Inflammatory macrophage treated with lipopolysaccharide for 4 hours (primary cell): ENCODE measurements at regions not wholly inside any gene's neighbourhood (a gene's known extent, or its start where the extent isn't known, plus 50 kb on each side); places are given as distances from the start of the nearest gene placed in this dataset.

Experiments used
- DNase-seq: peaks from one replicate; pipeline ENCODE4 v3.0.0-alpha.2; 2020

DNA sequence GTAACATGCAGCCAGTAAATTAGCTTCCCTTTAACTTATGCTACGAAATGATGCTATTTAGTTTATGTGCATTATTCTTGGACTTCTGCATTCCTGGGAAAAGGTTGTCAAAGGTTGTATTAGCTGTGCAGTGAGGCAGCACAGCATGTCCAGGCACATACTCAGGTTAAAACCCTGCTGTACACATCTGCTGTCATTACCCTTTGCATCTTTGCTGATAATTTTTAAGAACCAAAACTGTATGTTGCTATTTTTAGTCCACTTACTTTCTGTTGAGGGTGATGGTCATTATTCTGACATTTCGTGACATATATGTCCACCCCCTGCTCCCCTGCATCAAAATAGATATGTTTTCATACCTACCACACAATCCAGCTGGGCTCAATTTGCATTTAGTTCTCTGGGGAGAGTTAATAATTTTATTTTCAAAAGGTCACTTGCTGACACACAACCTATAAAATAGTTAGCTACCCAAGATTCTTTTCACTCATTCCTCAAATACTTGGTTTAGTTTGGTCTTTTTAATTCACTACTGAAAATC is 142.5 kb upstream of the SPACA1 start:
- DNase-seq = no peak

DNA sequence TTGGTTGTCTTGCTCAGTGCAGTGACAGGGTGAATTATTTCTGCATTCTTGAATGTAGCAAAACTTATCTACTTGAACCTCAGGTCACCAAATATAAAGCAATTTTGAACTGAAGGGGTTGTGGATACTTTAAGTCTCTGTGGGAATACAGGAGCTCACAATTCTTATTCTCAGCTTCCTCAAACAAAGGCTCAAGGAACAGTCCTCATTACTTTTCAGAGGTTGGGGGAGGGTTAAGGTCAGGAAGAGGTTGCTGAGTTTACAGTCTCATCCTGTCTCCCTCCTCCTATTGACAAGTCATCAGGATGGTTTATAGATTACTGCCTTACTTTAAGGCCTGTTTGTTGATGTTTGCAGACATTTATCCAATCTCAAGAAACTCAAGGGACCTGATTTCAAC is 143.6 kb upstream of the SPACA1 start:
- DNase-seq = no peak

DNA sequence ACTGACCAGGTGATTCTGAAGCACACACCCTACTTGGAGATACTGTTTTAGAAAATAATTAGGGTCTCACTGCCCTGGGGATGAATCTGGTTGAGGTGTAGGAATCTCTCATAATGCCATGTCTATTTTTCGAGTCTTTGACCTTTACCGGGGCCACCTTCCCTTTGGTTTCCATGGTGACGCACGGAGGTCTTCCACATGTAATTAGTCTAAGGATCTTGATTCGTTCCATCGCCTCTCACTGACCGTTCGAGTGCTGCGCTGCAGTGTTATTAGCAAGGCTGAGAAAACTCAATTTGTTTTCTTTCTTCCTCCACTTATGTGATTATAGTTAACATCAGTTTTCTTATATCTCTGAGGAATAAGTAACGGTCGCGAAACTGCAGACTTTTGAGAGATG is 144.3 kb upstream of the SPACA1 start:
- no peak for DNase-seq

DNA sequence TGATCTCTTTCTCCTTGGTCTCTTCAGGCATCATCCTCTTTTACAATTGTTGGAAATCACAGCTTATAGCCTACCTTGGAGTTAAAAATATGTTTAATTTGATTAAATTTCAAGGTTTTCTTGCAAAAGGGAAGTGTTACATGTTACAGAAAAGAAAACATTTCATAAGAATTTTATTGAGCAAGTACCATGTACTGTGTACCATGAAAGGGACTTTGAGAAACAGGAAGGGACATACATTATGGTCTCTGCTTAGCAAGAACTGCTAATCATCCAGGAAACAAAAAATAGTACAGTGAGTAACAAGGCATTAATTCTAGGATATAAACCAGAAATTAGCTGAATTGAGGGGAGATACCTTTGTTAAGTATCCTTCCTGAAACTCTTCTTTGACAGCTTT is 145.3 kb upstream of the SPACA1 start:
- DNase-seq = peak; percentile 75

DNA sequence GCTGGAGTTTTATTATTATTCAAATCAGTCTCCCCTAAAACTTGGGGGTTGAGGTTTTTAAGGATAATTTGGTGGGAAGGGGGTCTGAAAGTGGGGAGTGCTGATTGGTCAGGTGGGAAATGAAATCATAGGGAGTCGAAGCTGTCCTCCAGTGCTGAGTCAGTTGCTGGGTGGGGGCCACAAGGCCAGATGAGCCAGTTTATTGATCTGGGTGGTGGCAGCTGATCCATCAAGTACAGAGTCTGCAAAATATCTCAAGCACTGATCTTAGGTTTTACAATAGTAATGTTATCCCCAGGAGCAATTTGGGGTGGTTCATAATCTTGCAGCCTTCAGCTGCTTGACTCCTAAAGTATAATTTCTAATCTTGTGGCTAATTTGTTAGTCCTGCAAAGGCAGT is 146.0 kb upstream of the SPACA1 start:
- DNase-seq = no peak

DNA sequence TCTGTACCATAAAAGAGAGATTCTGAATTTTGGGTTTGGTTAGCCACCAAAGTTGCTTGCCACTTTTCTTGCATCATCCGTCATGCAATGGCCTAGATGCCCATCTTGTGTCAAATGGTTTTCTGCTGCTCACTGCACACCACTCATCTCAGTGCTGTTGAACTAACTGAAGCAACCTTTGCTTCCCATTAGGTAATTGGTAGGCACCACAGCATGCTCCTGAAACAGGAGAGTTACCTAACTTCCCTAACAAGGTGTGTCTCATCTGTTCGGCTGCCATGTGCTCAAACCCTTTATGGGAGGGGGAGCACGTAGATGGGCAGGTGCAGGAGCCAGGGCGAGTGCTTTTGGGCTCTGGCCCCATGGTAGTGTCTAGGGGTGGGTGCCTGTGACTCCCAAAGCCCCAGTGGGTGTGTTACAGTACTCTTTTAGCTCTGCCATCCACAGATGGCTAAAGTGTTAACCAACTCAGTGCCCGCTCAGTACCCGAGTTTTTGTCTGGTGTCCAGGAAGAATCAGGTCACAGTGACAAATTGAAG is 147.4 kb upstream of the SPACA1 start:
- no peak for DNase-seq

DNA sequence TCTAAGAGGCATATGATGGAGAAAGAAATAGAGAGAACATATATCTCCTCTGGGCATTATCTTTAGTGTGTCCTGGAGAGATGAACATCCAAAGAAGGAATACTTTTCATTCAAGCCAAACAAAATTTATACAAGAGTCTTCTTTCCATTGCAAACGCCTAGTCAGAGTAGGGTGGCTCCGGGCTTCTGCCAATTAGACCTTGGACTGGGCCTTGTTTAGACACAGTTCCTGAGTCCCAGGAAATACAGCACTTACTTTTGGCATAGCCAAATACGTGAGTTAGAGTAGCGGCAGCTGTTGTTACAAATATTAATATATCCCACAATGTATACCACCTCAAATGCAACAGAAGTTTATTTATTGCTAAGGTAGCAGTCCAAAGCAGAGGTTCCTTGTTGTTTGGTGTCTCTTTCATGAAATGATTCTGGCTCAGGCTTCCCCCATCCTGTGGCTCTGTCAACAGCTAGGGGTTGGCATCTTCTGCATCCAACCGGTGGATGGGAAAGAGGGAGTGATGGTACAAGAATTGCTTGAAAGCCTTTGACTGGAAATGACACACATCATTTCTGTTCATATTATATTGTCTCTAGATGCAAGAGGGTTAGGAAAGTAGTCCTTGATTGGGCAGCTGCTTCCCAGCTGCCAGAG is 148.0 kb upstream of the SPACA1 start:
- DNase-seq = no peak

DNA sequence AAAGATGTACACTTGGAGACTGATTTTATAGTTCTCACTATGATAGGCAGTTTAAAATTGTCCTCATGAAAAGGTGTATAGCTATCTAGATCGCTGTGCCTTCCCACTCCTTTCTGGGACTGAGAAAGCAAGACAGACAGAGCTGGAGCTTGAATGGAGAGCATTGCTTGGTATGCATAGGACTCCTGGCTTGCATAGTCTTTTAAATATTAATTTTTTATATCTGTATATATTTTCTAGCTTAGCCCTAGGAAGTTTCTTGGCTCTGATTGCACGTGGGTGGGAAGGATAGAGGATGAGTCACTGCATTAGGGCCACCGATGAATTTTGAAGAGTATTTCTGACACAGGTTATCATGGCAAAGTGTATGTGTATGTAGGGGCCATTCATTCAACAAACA is 150.0 kb upstream of the SPACA1 start:
- DNase-seq = no peak

DNA sequence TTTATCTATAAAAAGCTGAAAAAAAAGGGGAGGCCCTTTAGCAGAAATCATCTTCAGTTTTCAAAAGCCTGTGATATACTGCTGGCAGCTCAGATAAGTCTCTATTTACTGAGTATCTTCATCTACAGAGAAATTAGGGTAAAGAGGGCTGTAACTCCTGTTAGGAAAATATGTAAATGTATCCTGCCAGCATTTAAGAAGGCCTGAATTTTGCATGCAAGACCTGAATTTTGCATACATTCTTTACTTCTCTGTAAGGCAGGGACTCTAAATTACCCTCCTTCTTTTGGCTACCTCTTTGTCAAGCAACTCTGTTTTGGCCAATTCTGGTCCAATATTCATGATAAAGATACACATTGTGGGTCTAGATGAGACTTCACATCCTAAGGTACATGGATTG is 150.6 kb upstream of the SPACA1 start:
- no peak for DNase-seq

DNA sequence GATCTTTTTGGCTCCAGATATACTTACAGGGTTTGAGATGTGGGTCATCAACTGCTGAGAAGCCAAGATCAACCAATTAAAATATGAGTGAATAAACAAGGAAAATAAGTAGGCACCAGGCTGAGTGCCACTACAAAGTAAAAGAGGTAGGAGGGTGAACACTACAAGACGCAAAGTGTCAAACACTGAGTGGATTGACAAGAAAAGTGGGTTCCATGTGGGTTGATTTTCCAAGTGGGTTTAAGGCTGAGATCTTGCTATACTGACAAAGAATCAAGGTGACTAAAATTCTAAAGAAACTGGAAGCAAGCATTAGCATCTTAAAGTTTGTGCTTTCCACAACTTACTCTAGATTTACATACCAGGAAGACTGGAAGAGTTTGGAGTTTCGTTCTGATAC is 160.4 kb upstream of the SPACA1 start:
- DNase-seq = no peak

DNA sequence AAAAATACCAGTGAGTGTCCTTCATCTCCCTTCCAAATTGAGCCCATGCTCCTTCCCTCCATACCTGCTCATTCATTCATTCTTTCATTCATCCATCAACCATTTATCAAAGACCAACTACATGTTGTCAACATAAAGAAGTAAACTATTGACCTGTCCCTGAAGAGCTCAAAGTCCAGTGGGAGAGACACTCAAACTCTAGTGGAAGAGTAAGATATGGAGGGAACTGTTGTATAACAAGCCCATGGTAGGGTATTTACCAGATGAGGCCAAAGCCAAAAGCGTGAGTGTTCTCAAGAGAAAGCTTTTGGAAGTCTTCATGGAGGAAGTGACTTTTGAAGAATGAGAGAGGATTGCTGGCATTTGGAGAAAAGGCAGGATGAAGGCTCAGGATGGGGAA is 163.4 kb upstream of the SPACA1 start:
- DNase-seq = no peak

DNA sequence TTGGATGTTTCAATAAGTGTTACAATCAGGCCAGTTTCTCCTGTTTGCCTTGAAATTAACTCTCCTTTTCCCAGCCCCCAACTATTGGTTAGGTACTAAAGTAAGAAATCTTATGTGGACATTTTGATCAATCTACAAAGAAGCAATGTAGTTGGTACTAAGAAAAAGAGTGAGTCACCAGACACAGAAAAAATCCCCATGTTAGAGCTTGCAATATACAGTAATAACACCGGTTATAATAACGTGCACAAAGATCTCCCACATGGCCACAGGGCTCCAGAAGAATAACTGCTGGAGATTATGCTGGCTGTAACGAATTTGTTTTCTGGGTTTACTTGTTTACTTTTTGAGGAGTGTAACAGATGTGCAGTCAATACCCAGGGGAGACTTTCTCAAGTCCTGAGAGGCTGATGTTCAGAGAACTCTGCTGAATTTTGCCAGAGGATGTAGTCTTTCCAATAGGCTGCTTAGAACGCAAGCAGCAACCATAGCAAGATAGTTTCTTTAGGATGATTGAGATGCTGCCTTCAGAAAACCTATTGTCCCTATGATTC is 166.2 kb upstream of the SPACA1 start:
- no peak for DNase-seq

DNA sequence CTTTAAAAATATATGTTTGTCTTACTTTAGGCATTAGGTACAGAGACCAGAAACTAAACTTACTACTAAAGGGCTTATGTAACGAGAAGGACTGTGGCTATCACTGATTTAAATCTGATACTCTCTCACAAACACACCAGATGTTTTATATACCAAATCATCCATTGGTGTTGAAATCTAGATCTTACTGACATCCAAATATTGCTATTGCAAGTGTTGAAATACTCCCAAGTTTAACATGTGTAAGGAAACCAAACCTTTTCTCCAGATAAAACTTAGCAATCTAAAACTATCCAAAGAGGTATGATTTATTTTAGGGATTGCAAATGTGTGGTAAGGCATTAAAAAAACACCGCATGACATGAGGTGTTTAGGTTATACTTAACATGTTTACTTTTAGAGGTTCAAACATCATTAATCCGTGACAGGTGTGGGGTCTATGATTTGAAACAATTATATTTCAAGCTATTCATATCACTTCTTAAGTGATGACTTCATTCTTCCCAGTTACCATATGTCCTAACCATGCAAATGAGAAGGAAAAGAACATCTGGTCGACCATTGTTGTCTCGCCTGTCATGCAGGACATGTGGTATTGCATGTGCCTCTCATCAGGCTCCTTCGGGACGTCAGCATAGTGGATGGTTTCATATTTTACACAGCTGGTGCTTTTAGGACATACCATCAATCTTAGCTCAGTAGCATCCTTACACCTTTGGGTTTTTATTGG is 168.3 kb upstream of the SPACA1 start:
- no peak for DNase-seq

DNA sequence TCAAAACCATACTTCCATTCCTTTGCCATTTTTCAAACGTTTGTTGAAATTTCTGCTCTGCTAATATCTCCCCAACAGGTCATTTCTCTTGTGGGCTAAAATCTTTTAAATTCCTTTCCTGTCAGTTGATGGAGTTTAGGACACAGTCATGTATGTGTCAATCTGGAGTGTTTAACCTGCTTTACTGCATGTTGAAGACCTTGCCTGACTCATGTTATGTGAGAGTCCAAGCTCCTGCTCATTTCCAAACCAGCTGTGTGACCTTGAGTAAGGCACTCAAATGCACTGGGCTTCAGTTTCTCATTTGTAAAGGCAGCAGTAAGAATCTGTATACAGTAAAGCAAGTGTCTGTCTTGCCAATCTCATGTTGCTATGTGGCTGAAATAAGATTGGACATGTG is 171.9 kb upstream of the SPACA1 start:
- no peak for DNase-seq

DNA sequence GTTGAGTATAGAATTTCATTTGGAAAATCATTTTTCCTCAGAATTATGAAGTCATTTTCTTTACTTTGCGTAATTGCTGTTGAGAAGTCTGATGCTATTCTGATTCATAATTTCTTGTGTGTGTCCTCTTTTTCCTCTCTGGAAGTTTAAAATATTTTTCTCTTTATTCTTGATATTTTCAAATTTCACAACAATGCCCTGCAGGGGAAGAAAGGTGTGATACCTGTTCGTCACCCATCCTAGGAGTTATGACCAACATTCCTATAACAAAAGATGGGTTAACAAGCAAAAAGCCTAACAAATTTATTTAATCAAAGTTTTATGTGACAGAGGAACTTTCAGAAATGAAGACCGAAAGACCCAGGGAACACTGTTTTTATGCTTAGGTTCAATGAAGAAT is 171.5 kb upstream of the AKIRIN2 start:
- no peak for DNase-seq

DNA sequence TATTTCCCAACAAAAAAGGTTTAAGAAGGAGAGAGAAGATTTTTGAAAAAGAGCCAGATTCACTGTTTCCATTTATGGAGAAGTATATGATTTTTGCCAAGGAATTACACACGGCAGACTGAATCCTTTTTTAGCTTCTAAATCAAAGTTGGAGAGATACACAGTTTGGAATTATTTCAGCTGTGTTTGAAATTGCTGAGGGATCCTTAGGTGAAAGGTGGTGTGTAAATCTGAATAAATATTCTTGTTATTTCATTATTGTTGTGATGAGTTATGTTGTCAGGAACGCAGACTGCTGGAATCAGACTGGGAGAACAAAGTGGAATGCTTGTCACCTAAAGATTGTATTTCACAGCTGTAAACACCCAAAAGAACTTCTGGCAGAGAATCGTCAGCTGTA is 168.5 kb upstream of the AKIRIN2 start:
- DNase-seq = no peak

DNA sequence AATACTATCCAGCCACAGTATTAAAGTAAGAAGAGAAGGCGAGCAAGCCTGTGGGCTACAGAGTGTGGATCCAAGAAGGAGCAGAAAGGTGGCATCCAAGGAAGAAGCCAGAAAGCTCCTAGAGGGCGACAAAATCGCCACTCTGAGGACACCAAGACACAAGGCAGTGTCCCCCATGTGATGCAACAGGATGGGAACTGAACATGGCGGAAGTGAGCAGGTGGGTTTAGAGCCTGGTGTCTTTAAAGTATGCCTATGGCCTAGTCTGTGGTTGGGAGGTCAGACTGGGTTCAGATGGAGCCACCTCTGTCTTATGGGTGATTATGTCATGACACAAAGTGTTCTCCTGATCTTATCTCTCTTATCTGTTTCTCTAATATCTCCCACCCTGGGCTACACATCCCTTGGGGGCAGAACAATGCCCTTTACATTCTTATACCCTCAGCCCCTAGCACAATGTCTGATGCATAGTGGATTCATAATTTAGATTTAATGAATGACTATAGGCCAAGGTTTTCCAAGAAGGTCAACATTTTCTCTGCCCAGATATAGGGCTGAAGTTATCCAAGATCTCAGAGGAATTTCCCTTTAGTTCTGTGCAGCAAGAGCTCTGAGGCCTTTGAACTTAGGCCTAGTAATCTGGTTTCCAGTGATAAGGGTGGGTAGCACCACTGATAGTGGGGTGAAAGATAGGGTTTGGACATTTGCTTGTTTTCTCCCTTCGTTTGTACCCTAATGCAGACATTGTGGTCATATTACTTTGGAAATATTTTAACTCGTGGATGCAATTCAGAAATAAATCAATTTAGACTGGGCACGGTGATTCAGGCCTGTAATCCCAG is 167.3 kb upstream of the AKIRIN2 start:
- DNase-seq = no peak

DNA sequence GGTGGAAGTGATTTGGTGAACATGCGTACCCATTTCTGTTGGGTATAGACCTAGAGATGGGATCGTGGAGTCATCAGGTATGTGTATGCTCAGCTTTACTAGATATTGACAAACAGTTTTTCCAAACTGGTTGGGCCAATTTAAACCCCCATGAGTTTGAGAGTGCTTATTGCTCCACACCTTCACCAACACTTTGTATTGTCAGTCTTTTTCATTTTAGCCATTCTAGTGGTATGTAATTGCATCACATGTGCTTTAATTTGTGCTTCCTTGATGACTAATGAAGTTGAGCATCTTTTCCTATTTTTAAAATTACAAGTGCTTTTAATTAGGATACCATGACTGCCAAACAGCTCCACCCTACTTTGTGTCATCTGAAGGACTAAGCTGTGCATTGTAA is 158.9 kb upstream of the AKIRIN2 start:
- no peak for DNase-seq

DNA sequence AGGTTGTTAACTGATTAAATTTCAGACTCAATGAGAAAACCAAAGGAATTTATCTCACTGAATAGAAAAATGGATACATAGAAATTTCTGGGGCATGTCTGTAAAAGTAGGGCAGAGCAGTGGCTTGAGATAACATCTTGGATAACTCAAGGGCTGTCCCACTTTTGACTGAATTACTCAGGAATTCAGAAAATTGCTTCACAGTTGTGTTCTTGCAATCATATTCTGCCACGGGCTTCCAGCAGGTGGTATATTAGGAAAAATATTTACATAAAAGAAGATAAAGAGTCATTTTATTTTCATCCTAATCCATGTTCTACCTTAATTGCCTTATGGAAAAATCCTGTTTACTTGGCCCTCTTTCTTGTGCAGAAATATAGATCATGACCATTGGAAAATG is 156.4 kb upstream of the AKIRIN2 start:
- DNase-seq = no peak

DNA sequence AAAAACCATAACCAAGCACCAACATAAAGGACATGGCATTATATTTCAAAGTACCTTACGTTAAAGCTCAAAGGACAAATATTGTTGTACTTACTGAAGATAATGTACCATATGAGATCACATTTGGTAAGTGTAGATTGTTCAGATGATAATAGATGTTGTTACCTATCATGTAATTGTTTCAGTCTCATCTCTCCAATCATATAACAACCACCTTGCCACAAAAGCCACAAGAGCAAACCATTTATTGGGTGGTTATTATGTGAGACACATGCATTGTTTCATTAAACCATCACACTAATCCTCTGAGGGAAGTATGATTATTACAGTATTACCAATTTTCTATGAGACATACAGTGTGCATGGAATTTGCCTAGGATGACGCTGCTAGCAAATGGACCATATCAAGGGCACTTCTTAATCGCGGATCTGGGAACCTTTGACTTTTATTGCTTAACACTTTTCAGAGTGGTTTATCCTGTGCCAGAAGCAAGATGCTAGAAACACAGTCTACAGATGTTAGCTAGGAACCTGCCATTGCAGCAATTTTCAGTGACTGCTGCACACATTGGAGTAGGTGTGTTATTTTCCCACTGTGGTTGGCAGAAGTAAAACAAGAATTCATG is 149.8 kb upstream of the AKIRIN2 start:
- no peak for DNase-seq

DNA sequence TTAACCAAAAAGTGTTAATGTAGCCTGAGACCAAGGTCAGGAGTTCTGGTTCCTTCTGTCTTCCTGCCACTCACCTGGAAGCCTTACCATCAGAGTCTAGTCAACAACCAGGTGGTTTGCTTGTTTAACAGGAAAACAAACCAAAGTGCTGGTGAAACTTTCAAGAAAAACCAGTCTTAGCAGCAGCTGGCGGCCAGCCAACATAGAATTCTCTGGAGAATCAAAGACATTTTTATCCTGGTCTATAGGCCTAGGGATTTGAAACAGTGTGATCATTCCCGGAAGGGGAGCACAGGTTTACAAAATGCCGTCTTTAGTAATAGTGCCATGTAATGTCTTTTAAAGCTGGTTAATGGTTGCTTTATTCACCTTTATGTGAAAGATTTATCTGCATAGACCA is 146.6 kb upstream of the AKIRIN2 start:
- no peak for DNase-seq

DNA sequence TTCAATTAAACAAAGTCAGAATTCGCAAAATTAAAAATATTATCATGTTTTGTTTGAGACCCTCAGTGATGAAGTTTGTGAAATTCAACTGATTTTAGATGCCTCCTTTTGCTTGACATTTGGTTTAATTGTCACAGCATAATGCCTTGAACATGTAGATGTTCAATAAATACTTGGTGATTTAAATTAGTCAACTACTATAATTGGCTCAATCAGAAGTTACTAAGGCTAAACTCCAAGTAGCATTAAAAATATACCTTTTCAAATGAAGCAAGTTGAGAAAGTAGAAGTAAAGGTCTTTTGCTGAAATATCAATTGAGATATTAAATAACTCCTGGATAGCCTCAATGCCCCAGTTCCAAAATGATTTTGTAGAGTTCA is 145.8 kb upstream of the AKIRIN2 start:
- no peak for DNase-seq
